Tibial artery (tissue), 4 donors: ENCODE measurements at regions not wholly inside any gene's neighbourhood (a gene's known extent, or its start where the extent isn't known, plus 50 kb on each side); places are given as distances from the start of the nearest gene placed in this dataset.

Source experiments
- DNase-seq, 2 donors: peaks; one replicate each; pipeline ENCODE4 v3.0.0-alpha.2; 2019
- H3K27ac ChIP-seq, 2 donors: fragments of 200-600 bp; sonication (generic) in 1 of 2; 1 replicate in 1 of 2; 2 replicates in 1 of 2; pipeline ENCODE4 v1.5.1; 2018 to 2019; ENCODE audit warnings: mild to moderate bottlenecking in 1 of 2
- H3K27me3 ChIP-seq, 2 donors: fragments of 200-600 bp; sonication (generic) in 1 of 2; one replicate each; pipeline versions ENCODE4 v1.5.1 to v1.6.0; 2016 to 2019
- H3K36me3 ChIP-seq, 3 donors: fragments of 200-600 bp; sonication (generic) in 2 of 3; one replicate each; pipeline ENCODE4 v1.5.1; 2016 to 2019; ENCODE audit warnings: mild to moderate bottlenecking in 2 of 3
- H3K4me1 ChIP-seq, 4 donors: fragments of 200-600 bp; sonication (generic) in 2 of 4; 1 replicate in 3 of 4; 2 replicates in 1 of 4; pipeline ENCODE4 v1.5.1; 2016 to 2019
- H3K4me3 ChIP-seq, 2 donors: fragments of 200-600 bp; sonication (generic) in 1 of 2; 1 replicate in 1 of 2; 2 replicates in 1 of 2; pipeline ENCODE4 v1.5.1; 2018 to 2019; ENCODE audit warnings: mild to moderate bottlenecking in 2 of 2
- H3K9me3 ChIP-seq, 3 donors: fragments of 200-600 bp; sonication (generic) in 1 of 3; one replicate each; pipeline ENCODE4 v1.5.1; 2016 to 2019
- CTCF ChIP-seq, 2 experiments: fragments of 200-600 bp in 1 of 2; fragments of 450-650 bp in 1 of 2; IDR thresholded peaks; one replicate each; pipeline ENCODE4 v1.5.1; 2017 to 2019; ENCODE audit warnings: antibody characterized with exemption in 2 of 2, mild to moderate bottlenecking in 1 of 2, moderate library complexity in 1 of 2
- intact Hi-C: fragments of 100-400 bp; cut with DNase I; formaldehyde crosslinking; loops from one replicate; pipeline ENCODE4 v1.15.0; 2023; ENCODE audit warnings: low total_unique reads

GRCh38 chr4:23163647-23164436 lies 471.1 kb downstream of the GBA3 start:
- no peaks in the 10 kb centered on the region for H3K9me3 ChIP-seq

GRCh38 chr4:23162275-23162674 lies 469.5 kb downstream of the GBA3 start:
- DNase-seq = no peak
- H3K27me3 ChIP-seq = no peaks in the 10 kb centered on the region
- H3K27ac ChIP-seq = no peak overlapping the region
- no peaks in the 10 kb centered on the region for H3K36me3 ChIP-seq
- no peak overlapping the region for H3K4me3 ChIP-seq
- no peaks in the 10 kb centered on the region for H3K9me3 ChIP-seq
- intact Hi-C loops = no loop called here
- no peak for TF ChIP-seq CTCF (IDR thresholded peaks at IDR 0.05)
- no peaks in the 10 kb centered on the region for H3K4me1 ChIP-seq

More at GRCh38 chr4:23163647-23164436, 471.1 kb downstream of the GBA3 start:
- no peaks in the 10 kb centered on the region for H3K4me1 ChIP-seq
- H3K36me3 ChIP-seq = no peaks in the 10 kb centered on the region
- no peak for DNase-seq
- H3K4me3 ChIP-seq = no peak overlapping the region
- no peak overlapping the region for H3K27ac ChIP-seq
- intact Hi-C loops = no loop called here
- no peak for TF ChIP-seq CTCF (IDR thresholded peaks at IDR 0.05)
- no peaks in the 10 kb centered on the region for H3K27me3 ChIP-seq

GRCh38 chr4:23161787-23162186 lies 469.1 kb downstream of the GBA3 start:
- DNase-seq = no peak
- intact Hi-C loops = no loop called here
- H3K4me1 ChIP-seq = no peaks in the 10 kb centered on the region
- H3K9me3 ChIP-seq = no peaks in the 10 kb centered on the region
- H3K27me3 ChIP-seq = no peaks in the 10 kb centered on the region
- no peak for TF ChIP-seq CTCF (IDR thresholded peaks at IDR 0.05)
- H3K36me3 ChIP-seq = no peaks in the 10 kb centered on the region
- H3K4me3 ChIP-seq = no peak overlapping the region
- H3K27ac ChIP-seq = no peak overlapping the region

- no peaks in the 10 kb centered on the region for H3K9me3 ChIP-seq
- no peak overlapping the region for H3K27ac ChIP-seq
- no peak overlapping the region for H3K4me3 ChIP-seq
- no peaks in the 10 kb centered on the region for H3K36me3 ChIP-seq
- intact Hi-C loops = no loop called here
- no peaks in the 10 kb centered on the region for H3K4me1 ChIP-seq
- no peak for DNase-seq
- TF ChIP-seq CTCF (IDR thresholded peaks at IDR 0.05) = no peak
- no peaks in the 10 kb centered on the region for H3K27me3 ChIP-seq
Observed at GRCh38 chr4:23153076-23153475, 460.3 kb downstream of the GBA3 start.

GRCh38 chr4:23149815-23150214 lies 457.1 kb downstream of the GBA3 start:
- no peaks in the 10 kb centered on the region for H3K27me3 ChIP-seq
- no peak for TF ChIP-seq CTCF (IDR thresholded peaks at IDR 0.05)

More at GRCh38 chr4:23149815-23150214, 457.1 kb downstream of the GBA3 start:
- Histone ChIP-seq H3K27ac (no peak overlapping the region), H3K4me3 (no peak overlapping the region), H3K9me3 (no peaks in the 10 kb centered on the region), H3K4me1 (no peaks in the 10 kb centered on the region), H3K36me3 (no peaks in the 10 kb centered on the region)
- DNase-seq = no peak
- intact Hi-C loops = no loop called here
